H1 (cell line): ENCODE measurements at regions not wholly inside any gene's neighbourhood (a gene's known extent, or its start where the extent isn't known, plus 50 kb on each side); places are given as distances from the start of the nearest gene placed in this dataset.

Experiments used
- CTCF ChIA-PET: fragments of 300-600 bp; sonication (Branson Sonifier 250); formaldehyde crosslinking; loops from one replicate; lab custom pipeline; 2021; ENCODE audit not compliant: partially characterized antibody; lab: Charles Lee
- POLR2A ChIA-PET: fragments of 300-600 bp; sonication (Branson Sonifier 250); formaldehyde crosslinking; loops from one replicate; lab custom pipeline; 2021; ENCODE audit warnings: inconsistent platforms; ENCODE audit not compliant: partially characterized antibody; lab: Charles Lee
- DNase-seq, 2 experiments: peaks; one replicate each; pipeline versions ENCODE4 v3.0.0 to v3.0.0-alpha.2; 2010 to 2022; ENCODE audit warnings: low spot score in 2 of 2, low read depth in 1 of 2, mixed read lengths in 1 of 2
- FAIRE-seq: peaks from 2 replicates; lab custom pipeline; 2011; peaks lifted over from hg19 to GRCh38; lab: Jason Lieb, UNC
- H2AFZ ChIP-seq: 2 replicates; pipeline ENCODE4 v1.8.1; 2012; ENCODE audit warnings: low read length, inconsistent platforms
- H2AK5ac ChIP-seq: 2 replicates; pipeline ENCODE4 v1.6.1; 2013; ENCODE audit warnings: low read depth, low read length
- H2BK120ac ChIP-seq: replicated peaks from 2 replicates; pipeline ENCODE3; 2013; ENCODE audit warnings: low read depth, low read length, inconsistent platforms
- H2BK12ac ChIP-seq: 2 replicates; pipeline ENCODE4 v1.6.1; 2013; ENCODE audit warnings: low read depth, low read length
- H2BK15ac ChIP-seq: 2 replicates; pipeline ENCODE4 v1.6.1; 2013; ENCODE audit warnings: low read length
- H2BK20ac ChIP-seq: 2 replicates; pipeline ENCODE4 v1.6.1; 2013; ENCODE audit warnings: low read length
- H2BK5ac ChIP-seq: 2 replicates; pipeline ENCODE4 v1.6.1; 2013; ENCODE audit warnings: low read depth, low read length
- H3K14ac ChIP-seq: 2 replicates; pipeline ENCODE4 v1.6.1; 2013; ENCODE audit warnings: inconsistent platforms; ENCODE audit not compliant: insufficient read length
- H3K18ac ChIP-seq: 2 replicates; pipeline ENCODE4 v1.6.1; 2013; ENCODE audit warnings: low read length; ENCODE audit errors: extremely low read depth
- H3K23ac ChIP-seq: 2 replicates; pipeline ENCODE4 v1.6.1; 2013; ENCODE audit warnings: inconsistent platforms; ENCODE audit not compliant: insufficient read length
- H3K23me2 ChIP-seq: 2 replicates; pipeline ENCODE4 v1.6.1; 2013; ENCODE audit warnings: low read depth, low read length
- H3K27ac ChIP-seq: 2 replicates; pipeline ENCODE4 v1.6.1; 2011; ENCODE audit warnings: low read depth, low read length, inconsistent platforms
- H3K27me3 ChIP-seq, 4 experiments: replicated peaks in 1 of 4; 1 replicate in 1 of 4; 2 replicates in 3 of 4; pipeline versions ENCODE4 v1.6.1 to v1.8.1; 2011 to 2013; ENCODE audit warnings: low read length in 3 of 4, mild to moderate bottlenecking in 3 of 4, inconsistent platforms in 2 of 4, mixed read lengths in 2 of 4, moderate library complexity in 1 of 4; ENCODE audit not compliant: control insufficient read depth in 3 of 4, insufficient read depth in 3 of 4; ENCODE audit errors: extremely low read depth in 1 of 4
- H3K36me3 ChIP-seq, 4 experiments: 2 replicates each; pipeline versions ENCODE4 v1.6.1 to v1.8.1; 2011 to 2013; ENCODE audit warnings: mild to moderate bottlenecking in 4 of 4, low read length in 3 of 4, moderate library complexity in 2 of 4, control low read depth in 1 of 4, inconsistent platforms in 1 of 4; ENCODE audit not compliant: insufficient read depth in 4 of 4, control insufficient read depth in 2 of 4
- H3K4ac ChIP-seq: replicated peaks from 2 replicates; pipeline ENCODE3; 2013; ENCODE audit warnings: low read length, low read depth, mixed read lengths, inconsistent platforms; ENCODE audit not compliant: insufficient read length
- H3K4me1 ChIP-seq, 4 experiments: replicated peaks in 1 of 4; 1 replicate in 1 of 4; 2 replicates in 3 of 4; pipeline versions ENCODE4 v1.6.1 to v1.8.1; 2011 to 2013; ENCODE audit warnings: low read length in 3 of 4, inconsistent platforms in 2 of 4, mixed read lengths in 1 of 4; ENCODE audit not compliant: insufficient read depth in 4 of 4, control insufficient read depth in 3 of 4
- H3K4me2 ChIP-seq, 2 experiments: 2 replicates each; pipeline versions ENCODE4 v1.6.1 to v1.8.1; 2011 to 2013; ENCODE audit warnings: low read depth in 2 of 2, low read length in 2 of 2, control low read depth in 1 of 2, inconsistent platforms in 1 of 2, mild to moderate bottlenecking in 1 of 2; ENCODE audit not compliant: insufficient read depth in 1 of 2
- H3K4me3 ChIP-seq, 4 experiments: fragments of 200-600, 300-600 bp in 1 of 4; sonication (generic), shearing (Covaris generic), sonication (Bioruptor Twin) in 1 of 4; 2 replicates each; pipeline versions ENCODE4 v1.5.1 to v1.8.1; 2011 to 2016; ENCODE audit warnings: low read length in 4 of 4, low read depth in 3 of 4, control low read depth in 2 of 4, inconsistent platforms in 2 of 4, mild to moderate bottlenecking in 2 of 4, mixed read lengths in 1 of 4, moderate library complexity in 1 of 4; ENCODE audit not compliant: insufficient read depth in 2 of 4; ENCODE audit errors: extremely low read depth in 1 of 4
- H3K56ac ChIP-seq: replicated peaks from 2 replicates; pipeline ENCODE3; 2013; ENCODE audit warnings: low read depth, mild to moderate bottlenecking, mixed read lengths, low read length, inconsistent platforms; ENCODE audit not compliant: insufficient read length
- H3K79me1 ChIP-seq: 2 replicates; pipeline ENCODE4 v1.6.1; 2013; ENCODE audit warnings: low read depth, low read length, control low read depth
- H3K79me2 ChIP-seq, 2 experiments: 2 replicates each; pipeline versions ENCODE4 v1.6.1 to v1.8.1; 2012 to 2013; ENCODE audit warnings: low read length in 2 of 2, mild to moderate bottlenecking in 2 of 2, inconsistent platforms in 1 of 2; ENCODE audit not compliant: insufficient read depth in 2 of 2, control insufficient read depth in 1 of 2
- H3K9ac ChIP-seq, 4 experiments: replicated peaks in 1 of 4; 1 replicate in 1 of 4; 2 replicates in 3 of 4; pipeline versions ENCODE4 v1.6.1 to v1.8.1; 2011 to 2013; ENCODE audit warnings: low read depth in 3 of 4, low read length in 3 of 4, control low read depth in 2 of 4, mild to moderate bottlenecking in 2 of 4, moderate library complexity in 2 of 4, inconsistent platforms in 1 of 4; ENCODE audit errors: extremely low read depth in 1 of 4
- H3K9me3 ChIP-seq, 2 experiments: 2 replicates each; pipeline versions ENCODE4 v1.6.1 to v1.8.1; 2012 to 2013; ENCODE audit warnings: mild to moderate bottlenecking in 2 of 2, moderate library complexity in 2 of 2, control low read depth in 1 of 2, inconsistent platforms in 1 of 2, low read depth in 1 of 2, low read length in 1 of 2, mixed read lengths in 1 of 2; ENCODE audit not compliant: insufficient read depth in 2 of 2
- H4K20me1 ChIP-seq, 2 experiments: replicated peaks in 1 of 2; 2 replicates each; pipeline versions ENCODE3 to v1.8.1; 2011 to 2013; ENCODE audit warnings: inconsistent platforms in 2 of 2, low read length in 2 of 2, mild to moderate bottlenecking in 1 of 2; ENCODE audit not compliant: insufficient read depth in 2 of 2, control insufficient read depth in 1 of 2
- H4K5ac ChIP-seq: 2 replicates; pipeline ENCODE4 v1.6.1; 2013; ENCODE audit warnings: low read length, low read depth, mixed read lengths, inconsistent platforms; ENCODE audit not compliant: insufficient read length
- H4K8ac ChIP-seq: 2 replicates; pipeline ENCODE4 v1.8.0; 2013; ENCODE audit warnings: mild to moderate bottlenecking, moderate library complexity, low read length, inconsistent platforms; ENCODE audit not compliant: insufficient read depth; ENCODE audit errors: extremely low read depth
- H4K91ac ChIP-seq: replicated peaks from 2 replicates; pipeline ENCODE3; 2013; ENCODE audit warnings: low read length, mixed read lengths, inconsistent platforms; ENCODE audit not compliant: insufficient read length
- BACH1 ChIP-seq: IDR thresholded peaks from 2 replicates; pipeline ENCODE4 v1.6.1; 2012; ENCODE audit warnings: low read length, improper control_type of control experiment
- FOSL1 ChIP-seq: IDR thresholded peaks from 2 replicates; pipeline ENCODE4 v1.6.1; 2011; ENCODE audit warnings: mild to moderate bottlenecking, low read depth, low read length, moderate library complexity; ENCODE audit not compliant: insufficient read depth
- RAD21 ChIP-seq, 2 experiments: IDR thresholded peaks in 1 of 2; conservative IDR thresholded peaks in 1 of 2; 2 replicates each; pipeline ENCODE4 v1.6.1; 2011; ENCODE audit warnings: low read depth in 2 of 2, low read length in 2 of 2, improper control_type of control experiment in 1 of 2, inconsistent platforms in 1 of 2, mild to moderate bottlenecking in 1 of 2, moderate library complexity in 1 of 2
- RFX5 ChIP-seq: IDR thresholded peaks from 2 replicates; pipeline ENCODE4 v1.6.1; 2011; ENCODE audit warnings: low read depth, low read length, improper control_type of control experiment, borderline replicate concordance
- TEAD4 ChIP-seq: IDR thresholded peaks from 2 replicates; pipeline ENCODE4 v1.6.1; 2012; ENCODE audit warnings: low read depth, low read length, inconsistent platforms, mixed read lengths
- WGBS, 2 experiments: shearing (Covaris generic) in 1 of 2; methylation state at CpG; one replicate each; pipeline versions ENCODE4 v1.1.6 to v1.1.7; 2013 to 2015; ENCODE audit warnings: low lambda C conversion rate in 2 of 2, mixed read lengths in 2 of 2, inconsistent platforms in 1 of 2, low coverage in 1 of 2, missing lambda C conversion rate in 1 of 2; ENCODE audit not compliant: insufficient replicate concordance in 2 of 2, insufficient coverage in 1 of 2, insufficient read length in 1 of 2; ENCODE audit errors: extremely low coverage in 1 of 2, missing lambda C conversion rate in 1 of 2; 5-methylcytosine and 5-hydroxymethylcytosine counted together

DNA sequence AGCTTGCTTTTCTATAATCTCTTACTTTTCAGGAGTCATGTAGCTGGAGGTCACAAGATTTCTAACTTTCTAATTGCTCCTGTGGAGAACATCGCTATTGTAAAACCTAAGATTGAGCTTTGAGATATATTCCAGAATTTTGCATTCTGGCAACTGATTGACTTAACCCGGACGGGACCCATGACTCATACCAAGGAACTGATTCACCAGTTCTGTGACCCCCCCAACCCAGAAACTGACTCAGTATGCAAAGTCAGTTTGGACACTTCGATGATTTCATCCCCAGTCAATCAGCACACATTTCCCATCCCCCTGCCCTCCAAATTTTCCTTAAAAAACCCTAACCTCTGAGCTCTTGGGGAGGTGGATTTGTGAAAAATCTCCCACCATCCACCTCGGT is 396.5 kb upstream of the GBE1 start:
- H2BK120ac ChIP-seq, result no peak overlapping the region
- no peak overlapping the region for H3K27ac ChIP-seq
- no peaks in the 10 kb centered on the region for H3K36me3 ChIP-seq
- POLR2A ChIA-PET, result no interaction called here
- no peak overlapping the region for H3K4ac ChIP-seq
- H4K5ac ChIP-seq, result no peak overlapping the region
- H4K91ac ChIP-seq, result no peak overlapping the region
- peaks cover 0 to 3% of the 10 kb centered on the region in 2 experiments; a peak in 1 of 4 replicates for H3K9me3 ChIP-seq
- H3K4me3 ChIP-seq, result no peak overlapping the region
- no peak overlapping the region for H2AK5ac ChIP-seq
- no peak overlapping the region for H3K56ac ChIP-seq
- CTCF ChIA-PET, result no interaction called here
- H2BK5ac ChIP-seq, result no peak overlapping the region
- no peak overlapping the region for H2BK15ac ChIP-seq
- no peak overlapping the region for H3K9ac ChIP-seq
- no peaks in the 10 kb centered on the region; the same call in 1 of the 2 replicates for H3K23me2 ChIP-seq
- no peak overlapping the region for H3K14ac ChIP-seq
- no peak overlapping the region for H2BK20ac ChIP-seq
- TF ChIP-seq RAD21 (IDR thresholded peaks at IDR 0.05 in 1 of 2, conservative IDR thresholded peaks at IDR 0.05 in 1 of 2; ENCODE audit: low read depth in 2 of 2, low read length in 2 of 2), result no peak
- TF ChIP-seq FOSL1, result no peak
- no peak for TF ChIP-seq BACH1
- no peak for TF ChIP-seq TEAD4
- no peak for TF ChIP-seq RFX5
- H3K79me1 ChIP-seq, result no peaks in the 10 kb centered on the region
- WGBS, 2 experiments, result 89% methylated on average over 5 of the region's 5 CpGs; no CpG with 5 or more reads in 1 of the 2 experiments
- no peaks in the 10 kb centered on the region for H3K79me2 ChIP-seq
- no peak overlapping the region for H3K23ac ChIP-seq
- no peak overlapping the region for H3K4me2 ChIP-seq
- H2BK12ac ChIP-seq, result no peak overlapping the region
- DNase-seq (no peak), FAIRE-seq (no peak)
- no peaks in the 10 kb centered on the region for H3K27me3 ChIP-seq
- H4K8ac ChIP-seq, result no peak overlapping the region
- H2AFZ ChIP-seq, result no peak overlapping the region
- no peaks in the 10 kb centered on the region for H4K20me1 ChIP-seq
- no peaks in the 10 kb centered on the region for H3K4me1 ChIP-seq
- H3K18ac ChIP-seq, result no peak overlapping the region
